KBM-7 (cell line): ENCODE measurements at regions not wholly inside any gene's neighbourhood (a gene's known extent, or its start where the extent isn't known, plus 50 kb on each side); places are given as distances from the start of the nearest gene placed in this dataset.
"Not testable (repeated sequence)": the region's sequence is repeated elsewhere in the genome, so short reads cannot be mapped to it uniquely, and the experiment has no call there.

ENCODE experiments used
- DNase-seq: peaks from one replicate; pipeline ENCODE4 v3.0.0-alpha.2; 2015
- in situ Hi-C: fragments of 300-500 bp; cut with MboI; formaldehyde crosslinking; loops from 2 replicates; pipeline ENCODE4 v1.14.3; 2020; ENCODE audit warnings: low sequenced_read_pairs, low pct_unique_long_range_greater_than_20kb, mixed read lengths

DNA sequence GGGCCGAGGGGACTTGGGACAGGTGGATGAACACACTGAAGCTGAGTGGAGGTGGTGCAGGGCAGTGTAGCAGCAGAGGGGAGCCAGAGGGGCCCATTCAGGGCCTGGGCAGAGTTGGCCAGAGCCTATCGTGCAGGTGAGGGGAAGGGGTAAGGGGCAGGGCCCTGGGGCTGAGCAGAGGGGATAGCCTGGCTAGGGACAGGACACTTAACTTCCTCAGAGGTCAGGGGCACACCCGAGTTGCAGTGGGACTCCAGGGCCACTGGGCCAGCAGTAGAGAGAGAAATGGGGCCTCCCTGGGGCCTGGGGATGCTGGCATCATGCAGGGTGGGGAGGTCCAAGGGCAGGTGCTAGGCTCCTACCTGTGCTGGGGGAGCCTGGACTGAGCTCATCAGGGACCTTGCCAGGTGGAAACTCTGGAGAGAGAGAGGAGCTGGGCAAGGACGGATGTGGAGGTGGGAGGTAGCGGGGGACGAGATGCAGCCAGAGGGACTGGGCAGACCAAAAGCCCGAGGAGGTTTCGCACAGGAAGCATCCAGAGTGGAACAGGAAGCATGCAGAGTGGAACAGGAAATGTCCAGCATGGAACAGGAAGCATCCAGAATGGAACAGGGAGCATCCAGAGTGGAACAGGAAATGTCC lies 104.0 kb downstream of the TMEM121 start:
- in situ Hi-C loops, DNase-seq: not testable (repeated sequence)

GRCh38 chr14:105630935-105631779 lies 104.8 kb downstream of the TMEM121 start:
- DNase-seq, in situ Hi-C loops: not testable (repeated sequence)

GRCh38 chr14:105632010-105632409 lies 105.6 kb downstream of the TMEM121 start:
- DNase-seq = no peak
- in situ Hi-C loops = no loop called here

- DNase-seq, in situ Hi-C loops: not testable (repeated sequence)
Observed at GRCh38 chr14:105633596-105633995, 107.2 kb downstream of the TMEM121 start.

DNA sequence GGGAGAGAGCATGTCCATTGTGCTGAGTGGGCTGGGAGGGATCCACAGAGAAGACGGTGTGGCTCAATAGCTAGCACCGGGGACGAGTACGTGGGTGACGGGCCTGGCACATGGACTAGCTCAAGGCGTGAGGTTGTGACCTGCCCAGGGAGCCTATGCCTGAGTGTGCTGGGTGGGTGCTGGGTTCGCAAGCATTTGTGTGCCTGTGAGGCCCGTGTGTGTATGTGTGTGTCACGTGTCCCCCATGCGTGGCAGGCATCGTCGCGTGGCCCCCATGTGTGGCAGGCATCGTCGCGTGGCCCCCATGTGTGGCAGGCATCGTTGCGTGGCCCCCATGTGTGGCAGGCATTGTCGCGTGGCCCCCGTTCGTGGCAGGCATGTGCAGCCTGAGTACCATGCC lies 109.2 kb downstream of the TMEM121 start:
- DNase-seq = no peak
- in situ Hi-C loops = no loop called here

DNA sequence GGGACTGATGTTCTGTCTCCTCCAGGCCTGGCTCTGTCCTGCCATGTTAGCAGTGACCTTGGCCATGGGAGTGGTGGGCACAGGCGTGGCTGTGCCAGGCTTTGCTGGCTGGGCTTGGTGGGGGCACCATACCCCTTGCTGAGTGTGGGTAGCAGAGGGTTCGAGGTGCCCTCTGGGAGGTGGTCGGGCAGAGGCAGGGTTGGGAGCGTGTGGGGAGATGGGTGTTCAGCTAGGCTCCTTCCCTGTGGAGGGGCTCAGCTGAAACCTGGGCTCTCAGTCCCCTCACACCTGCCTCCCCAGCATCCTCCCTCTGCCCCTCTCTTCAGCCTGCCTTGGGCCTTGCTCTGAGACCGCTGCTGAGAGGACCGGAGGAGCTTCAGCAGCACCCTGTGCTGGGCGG lies 109.6 kb downstream of the TMEM121 start:
- DNase-seq, in situ Hi-C loops: not testable (repeated sequence)

DNA sequence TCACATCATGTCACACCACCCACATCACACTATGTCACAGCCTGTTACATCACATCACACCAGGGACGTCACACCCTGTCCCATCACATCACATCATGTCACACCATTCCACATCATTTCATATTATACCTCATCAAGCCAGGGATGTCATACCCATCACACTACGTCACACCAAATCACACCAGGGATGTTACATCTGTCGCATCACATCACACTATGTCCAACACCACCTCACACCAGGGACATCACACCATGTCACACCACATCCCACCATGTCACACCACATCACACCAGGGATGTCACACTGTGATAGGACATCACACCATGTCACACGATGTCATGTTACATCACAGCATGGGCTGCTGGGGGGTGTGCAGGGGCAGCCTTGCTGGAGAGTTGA lies 110.6 kb downstream of the TMEM121 start:
- in situ Hi-C loops = no loop called here
- no peak for DNase-seq

- in situ Hi-C loops, DNase-seq: not testable (repeated sequence)
Observed at GRCh38 chr14:105637345-105637744, 111.0 kb downstream of the TMEM121 start.

GRCh38 chr14:105639969-105640931 lies 113.9 kb downstream of the TMEM121 start:
- DNase-seq, in situ Hi-C loops: not testable (repeated sequence)

DNA sequence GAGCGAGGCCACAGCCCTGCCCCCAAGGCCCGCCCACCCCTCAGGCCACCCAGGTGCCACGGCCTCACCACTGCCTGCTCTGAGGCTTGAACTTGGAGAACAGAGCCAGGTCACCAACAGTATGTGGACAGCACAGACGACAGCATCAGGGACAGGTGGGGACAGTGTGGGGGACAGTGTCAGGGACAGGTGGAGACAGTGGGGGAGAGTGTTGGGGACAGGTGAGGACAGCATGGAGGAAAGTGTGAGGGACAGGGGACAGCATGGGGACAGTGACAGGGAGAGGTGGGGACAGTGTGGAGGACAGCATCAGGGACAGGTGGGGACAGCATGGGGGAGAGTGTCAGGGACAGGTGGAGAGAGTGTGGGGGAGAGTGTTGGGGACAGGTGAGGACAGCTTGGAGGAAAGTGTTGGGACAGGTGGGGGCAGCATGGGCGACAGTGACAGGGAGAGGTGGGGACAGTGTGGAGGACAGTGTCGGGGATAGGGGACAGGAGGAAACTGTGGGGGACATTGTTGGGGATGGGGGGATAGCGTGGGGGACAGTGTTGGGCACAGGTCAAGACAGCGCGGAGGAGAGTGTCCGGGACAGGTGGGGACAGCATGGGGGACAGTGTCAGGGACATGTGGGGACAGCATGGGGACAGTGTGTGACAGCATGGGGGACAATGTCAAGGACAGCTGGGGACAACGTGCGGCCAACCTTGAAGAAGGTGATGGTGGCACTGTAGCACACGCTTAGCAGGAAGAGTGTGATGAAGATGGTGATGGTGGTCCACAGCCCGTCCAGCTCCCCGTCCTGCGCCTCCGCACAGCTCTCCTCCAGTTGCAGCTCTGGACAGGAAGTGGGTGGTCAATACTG lies 114.9 kb downstream of the TMEM121 start:
- in situ Hi-C loops = no loop called here
- no peak for DNase-seq

- in situ Hi-C loops = not testable (repeated sequence)
Observed at GRCh38 chr14:105641951-105642350, 115.6 kb downstream of the TMEM121 start.

GRCh38 chr14:105642486-105642885 lies 116.1 kb downstream of the TMEM121 start:
- DNase-seq, in situ Hi-C loops: not testable (repeated sequence)

More at GRCh38 chr14:105641951-105642350, 115.6 kb downstream of the TMEM121 start:
- DNase-seq = not testable (repeated sequence)

- DNase-seq, in situ Hi-C loops: not testable (repeated sequence)
Observed at GRCh38 chr14:105643406-105644052, 117.1 kb downstream of the TMEM121 start.

DNA sequence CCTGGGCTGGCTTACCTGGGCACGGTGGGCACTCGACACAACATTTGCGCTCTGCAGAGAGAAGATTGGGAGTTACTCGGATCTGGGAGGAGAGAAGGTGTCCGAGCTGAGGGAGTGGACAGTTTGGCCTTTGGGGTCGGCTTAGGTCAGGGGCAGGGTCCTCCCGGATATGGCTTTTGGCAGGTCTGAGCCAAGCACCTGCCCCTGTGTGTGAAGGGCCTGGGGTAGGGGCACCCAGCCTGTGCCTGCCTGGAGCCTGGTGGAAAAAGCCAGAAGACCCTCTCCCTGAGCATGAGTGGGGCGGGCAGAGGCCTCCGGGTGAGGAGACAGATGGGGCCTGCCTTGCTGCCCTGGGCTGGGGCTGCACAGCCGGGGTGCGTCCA lies 117.7 kb downstream of the TMEM121 start:
- DNase-seq, in situ Hi-C loops: not testable (repeated sequence)

DNA sequence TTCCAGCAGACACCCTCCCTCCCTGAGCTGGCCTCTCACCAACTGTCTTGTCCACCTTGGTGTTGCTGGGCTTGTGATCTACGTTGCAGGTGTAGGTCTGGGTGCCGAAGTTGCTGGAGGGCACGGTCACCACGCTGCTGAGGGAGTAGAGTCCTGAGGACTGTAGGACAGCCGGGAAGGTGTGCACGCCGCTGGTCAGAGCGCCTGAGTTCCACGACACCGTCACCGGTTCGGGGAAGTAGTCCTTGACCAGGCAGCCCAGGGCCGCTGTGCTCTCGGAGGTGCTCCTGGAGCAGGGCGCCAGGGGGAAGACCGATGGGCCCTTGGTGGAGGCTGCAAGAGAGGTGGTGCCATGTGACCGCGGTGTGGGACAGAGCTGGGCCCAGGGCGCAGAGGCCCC lies 118.1 kb downstream of the TMEM121 start:
- in situ Hi-C loops, DNase-seq: not testable (repeated sequence)

- DNase-seq, in situ Hi-C loops: not testable (repeated sequence)
Observed at GRCh38 chr14:105644891-105645290, 118.5 kb downstream of the TMEM121 start.

GRCh38 chr14:105645389-105645788 lies 119.0 kb downstream of the TMEM121 start:
- in situ Hi-C loops = not testable (repeated sequence)

GRCh38 chr14:105646175-105646574 lies 119.8 kb downstream of the TMEM121 start:
- DNase-seq = no peak
- in situ Hi-C loops = no loop called here

More at GRCh38 chr14:105645389-105645788, 119.0 kb downstream of the TMEM121 start:
- not testable (repeated sequence) for DNase-seq
